H9 (cell line): ENCODE measurements at regions not wholly inside any gene's neighbourhood (a gene's known extent, or its start where the extent isn't known, plus 50 kb on each side); places are given as distances from the start of the nearest gene placed in this dataset.

Experiments used
- DNase-seq: peaks from one replicate; pipeline ENCODE4 v3.0.0-alpha.2; 2017
- H2AFZ ChIP-seq: one replicate; pipeline ENCODE4 v1.6.1; 2013; ENCODE audit warnings: mild to moderate bottlenecking, low read length, control low read depth, moderate library complexity
- H2AK5ac ChIP-seq: 2 replicates; pipeline ENCODE4 v1.6.1; 2013; ENCODE audit warnings: low read length, control low read depth, mixed read lengths; ENCODE audit not compliant: insufficient read length
- H2BK120ac ChIP-seq: one replicate; pipeline ENCODE4 v1.6.1; 2013; ENCODE audit warnings: low read depth, mild to moderate bottlenecking, low read length, control low read depth, inconsistent platforms; ENCODE audit not compliant: poor library complexity, severe bottlenecking
- H2BK12ac ChIP-seq: 2 replicates; pipeline ENCODE4 v1.6.1; 2013; ENCODE audit warnings: low read length, control low read depth, mixed read lengths, low read depth; ENCODE audit not compliant: insufficient read length
- H2BK15ac ChIP-seq: 2 replicates; pipeline ENCODE4 v1.6.1; 2013; ENCODE audit warnings: low read depth, low read length, control low read depth
- H2BK20ac ChIP-seq: one replicate; pipeline ENCODE4 v1.6.1; 2013; ENCODE audit warnings: low read depth, mild to moderate bottlenecking, low read length, control low read depth, inconsistent platforms; ENCODE audit not compliant: poor library complexity, severe bottlenecking
- H2BK5ac ChIP-seq: 2 replicates; pipeline ENCODE4 v1.6.1; 2013; ENCODE audit warnings: low read length, control low read depth, mixed read lengths; ENCODE audit not compliant: insufficient read length
- H3K14ac ChIP-seq: 2 replicates; pipeline ENCODE4 v1.6.1; 2013; ENCODE audit warnings: low read length, control low read depth; ENCODE audit not compliant: insufficient read depth
- H3K18ac ChIP-seq: 2 replicates; pipeline ENCODE4 v1.6.1; 2013; ENCODE audit warnings: low read depth, mild to moderate bottlenecking, mixed read lengths, low read length, control low read depth; ENCODE audit not compliant: insufficient read length
- H3K23ac ChIP-seq: 2 replicates; pipeline ENCODE4 v1.6.1; 2013; ENCODE audit warnings: low read length, control low read depth, mixed read lengths, low read depth; ENCODE audit not compliant: insufficient read length
- H3K23me2 ChIP-seq: 2 replicates; pipeline ENCODE4 v1.6.1; 2013; ENCODE audit warnings: low read depth, mild to moderate bottlenecking, mixed read lengths, low read length, control low read depth; ENCODE audit not compliant: insufficient read length, poor library complexity, severe bottlenecking
- H3K27ac ChIP-seq: 2 replicates; pipeline ENCODE4 v1.5.1; 2013; ENCODE audit warnings: low read length, control low read depth, mixed read lengths, low read depth; ENCODE audit not compliant: insufficient read length
- H3K27me3 ChIP-seq: 2 replicates; pipeline ENCODE4 v1.6.1; 2013; ENCODE audit warnings: low read length, control low read depth, inconsistent platforms; ENCODE audit not compliant: insufficient read depth
- H3K4ac ChIP-seq: 2 replicates; pipeline ENCODE4 v1.6.1; 2013; ENCODE audit warnings: low read depth, mild to moderate bottlenecking, control low read depth, inconsistent platforms, low read length, moderate library complexity
- H3K4me1 ChIP-seq: 2 replicates; pipeline ENCODE4 v1.6.1; 2013; ENCODE audit warnings: low read length, control low read depth, inconsistent platforms; ENCODE audit not compliant: insufficient read depth
- H3K4me2 ChIP-seq: 2 replicates; pipeline ENCODE4 v1.6.1; 2013; ENCODE audit warnings: low read length, control low read depth, mixed read lengths; ENCODE audit not compliant: insufficient read length, insufficient read depth
- H3K56ac ChIP-seq: 2 replicates; pipeline ENCODE4 v1.6.1; 2013; ENCODE audit warnings: low read depth, mild to moderate bottlenecking, mixed read lengths, low read length, control low read depth; ENCODE audit not compliant: insufficient read length
- H3K79me1 ChIP-seq: 2 replicates; pipeline ENCODE4 v1.6.1; 2013; ENCODE audit warnings: low read depth, mild to moderate bottlenecking, moderate library complexity, low read length, control low read depth, inconsistent platforms; ENCODE audit not compliant: insufficient read depth, poor library complexity, severe bottlenecking
- H3K79me2 ChIP-seq: 2 replicates; pipeline ENCODE4 v1.6.1; 2013; ENCODE audit warnings: low read length, control low read depth, inconsistent platforms; ENCODE audit not compliant: insufficient read depth
- H3K9ac ChIP-seq: 2 replicates; pipeline ENCODE4 v1.6.1; 2013; ENCODE audit warnings: low read length, control low read depth, mixed read lengths; ENCODE audit not compliant: insufficient read length; ENCODE audit errors: extremely low read depth
- H3K9me3 ChIP-seq: one replicate; pipeline ENCODE4 v1.6.1; 2013; ENCODE audit warnings: low read depth, low read length, inconsistent platforms; ENCODE audit not compliant: control insufficient read depth
- H3T11ph ChIP-seq: one replicate; pipeline ENCODE4 v1.6.1; 2013; ENCODE audit warnings: mild to moderate bottlenecking, low read length, control low read depth, inconsistent platforms
- H4K20me1 ChIP-seq: one replicate; pipeline ENCODE4 v1.6.1; 2013; ENCODE audit not compliant: control insufficient read depth, insufficient read length, insufficient read depth
- H4K5ac ChIP-seq: 2 replicates; pipeline ENCODE4 v1.6.1; 2013; ENCODE audit warnings: low read depth, mild to moderate bottlenecking, mixed read lengths, low read length, control low read depth; ENCODE audit not compliant: insufficient read length
- H4K8ac ChIP-seq: replicated peaks from 2 replicates; pipeline ENCODE4 v1.6.1; 2013; ENCODE audit warnings: low read length, control low read depth, mixed read lengths, low read depth; ENCODE audit not compliant: insufficient read length
- H4K91ac ChIP-seq: 2 replicates; pipeline ENCODE4 v1.6.1; 2013; ENCODE audit warnings: low read depth, mild to moderate bottlenecking, moderate library complexity, mixed read lengths, low read length, control low read depth; ENCODE audit not compliant: insufficient read length
- H3K27ac Mint-ChIP-seq, 3 experiments: 2 replicates in 2 of 3; 3 replicates in 1 of 3; pipeline ENCODE4 v1.8.0; 2020 to 2021; ENCODE audit warnings: mixed read lengths in 3 of 3, mild to moderate bottlenecking in 1 of 3, moderate library complexity in 1 of 3
- H3K27me3 Mint-ChIP-seq: 2 replicates; pipeline ENCODE4 v1.8.0; 2021; ENCODE audit warnings: low read depth, mild to moderate bottlenecking, moderate library complexity, mixed read lengths
- H3K36me3 Mint-ChIP-seq, 3 experiments: 2 replicates in 2 of 3; 3 replicates in 1 of 3; pipeline ENCODE4 v1.8.0; 2020 to 2021; ENCODE audit warnings: low read depth in 3 of 3, mixed read lengths in 3 of 3; ENCODE audit not compliant: insufficient read depth in 1 of 3
- H3K4me1 Mint-ChIP-seq, 2 experiments: 2 replicates each; pipeline ENCODE4 v1.8.0; 2020; ENCODE audit warnings: mixed read lengths in 2 of 2
- H3K4me3 Mint-ChIP-seq, 2 experiments: 2 replicates in 1 of 2; 3 replicates in 1 of 2; pipeline ENCODE4 v1.8.0; 2020 to 2021; ENCODE audit warnings: mild to moderate bottlenecking in 2 of 2, mixed read lengths in 2 of 2, moderate library complexity in 1 of 2
- H3K9me3 Mint-ChIP-seq, 2 experiments: 2 replicates in 1 of 2; 3 replicates in 1 of 2; pipeline ENCODE4 v1.8.0; 2020; ENCODE audit warnings: mild to moderate bottlenecking in 2 of 2, mixed read lengths in 2 of 2, moderate library complexity in 1 of 2
- CTCF ChIP-seq: fragments of 200-600 bp; sonication (generic); conservative IDR thresholded peaks from 3 replicates; pipeline ENCODE4 v1.8.0; 2021; ENCODE audit warnings: antibody characterized with exemption, mild to moderate bottlenecking
- WGBS: extraction: QIAGEN DNeasy Blood & Tissue Kit; methylation state at CpG from one replicate; pipeline ENCODE4 v1.1.7; 2013; ENCODE audit warnings: missing lambda C conversion rate, low lambda C conversion rate, mixed read lengths; ENCODE audit not compliant: insufficient read length; ENCODE audit errors: extremely low coverage; 5-methylcytosine and 5-hydroxymethylcytosine counted together

- Histone ChIP-seq H2BK5ac (no peak overlapping the region), H3K18ac (no peak overlapping the region), H3K56ac (no peak overlapping the region), H2BK15ac (no peak overlapping the region), H3K4me1 (no peaks in the 10 kb centered on the region), H2AK5ac (no peak overlapping the region), H4K20me1 (no peaks in the 10 kb centered on the region), H3K79me2 (no peaks in the 10 kb centered on the region), H3K4me2 (no peak overlapping the region), H3K9me3 (no peaks in the 10 kb centered on the region), H3K27me3 (no peaks in the 10 kb centered on the region), H4K91ac (no peak overlapping the region), H3T11ph (no peak overlapping the region), H3K27ac (no peak overlapping the region), H2AFZ (no peak overlapping the region), H3K9ac (no peak overlapping the region), H3K23ac (no peak overlapping the region), H3K14ac (no peak overlapping the region), H4K5ac (no peak overlapping the region), H3K23me2 (no peaks in the 10 kb centered on the region), H3K4ac (no peak overlapping the region), H2BK20ac (no peak overlapping the region), H2BK12ac (no peak overlapping the region), H2BK120ac (no peak overlapping the region), H4K8ac (no peak overlapping the region), H3K79me1 (no peaks in the 10 kb centered on the region)
- no CpG with 5 or more reads among the region's 10 CpGs for WGBS
- peak overlapping the region in 1 of 3 experiments; percentile 20; a peak in 1 of 7 replicates for H3K27ac Mint-ChIP-seq
- H3K9me3 Mint-ChIP-seq: no peaks in the 10 kb centered on the region; a peak in 1 of 5 replicates
- H3K27me3 Mint-ChIP-seq: no peaks in the 10 kb centered on the region
- H3K36me3 Mint-ChIP-seq: no peaks in the 10 kb centered on the region; a peak in 1 of 7 replicates
- no peak for TF ChIP-seq CTCF
- no peak overlapping the region for H3K4me3 Mint-ChIP-seq
- no peak for DNase-seq
- H3K4me1 Mint-ChIP-seq: peaks cover 0 to 4% of the 10 kb centered on the region in 2 experiments; a peak in 1 of 4 replicates
Observed at GRCh38 chr6:149138089-149138488, 179.4 kb upstream of the TAB2 start.
